Daoy (cell line): ENCODE measurements at regions not wholly inside any gene's neighbourhood (a gene's known extent, or its start where the extent isn't known, plus 50 kb on each side); places are given as distances from the start of the nearest gene placed in this dataset.
A peak's percentile ranks its signal among the peaks of the same experiment; 100 is the strongest.

Source experiments
- DNase-seq: peaks from one replicate; pipeline ENCODE4 v3.0.0-alpha.2; 2015; ENCODE audit warnings: low read depth

DNA sequence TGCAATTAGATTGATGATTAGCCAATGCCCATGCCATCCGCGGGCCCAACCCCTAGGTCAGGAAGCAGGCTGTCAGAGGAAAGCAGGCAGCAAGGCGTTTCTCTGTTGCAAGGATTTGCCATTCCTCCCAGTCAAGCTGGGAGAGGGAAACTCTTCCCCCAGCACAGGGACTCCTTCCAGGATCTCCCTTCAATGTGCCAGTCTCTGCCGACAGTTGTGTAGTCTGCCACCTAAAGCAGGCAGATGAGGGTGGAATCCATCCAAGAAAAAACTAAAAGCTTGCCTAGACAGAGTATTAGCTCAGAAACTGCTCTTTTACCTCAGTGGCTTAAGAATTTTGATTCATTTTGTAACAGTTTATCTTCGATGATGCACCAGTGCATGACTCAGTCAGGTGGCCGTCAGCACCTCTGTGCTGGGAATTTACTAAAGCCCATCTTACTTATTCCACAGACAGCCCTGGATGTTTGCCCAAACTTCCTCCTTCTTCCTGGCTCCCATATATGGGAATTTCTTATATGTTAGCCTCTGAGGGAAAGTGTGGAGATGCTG lies 501.5 kb upstream of the THBS1 start:
- DNase-seq = peak; percentile 81

GRCh38 chr15:39083213-39083612 lies 497.7 kb upstream of the THBS1 start:
- no peak for DNase-seq

DNA sequence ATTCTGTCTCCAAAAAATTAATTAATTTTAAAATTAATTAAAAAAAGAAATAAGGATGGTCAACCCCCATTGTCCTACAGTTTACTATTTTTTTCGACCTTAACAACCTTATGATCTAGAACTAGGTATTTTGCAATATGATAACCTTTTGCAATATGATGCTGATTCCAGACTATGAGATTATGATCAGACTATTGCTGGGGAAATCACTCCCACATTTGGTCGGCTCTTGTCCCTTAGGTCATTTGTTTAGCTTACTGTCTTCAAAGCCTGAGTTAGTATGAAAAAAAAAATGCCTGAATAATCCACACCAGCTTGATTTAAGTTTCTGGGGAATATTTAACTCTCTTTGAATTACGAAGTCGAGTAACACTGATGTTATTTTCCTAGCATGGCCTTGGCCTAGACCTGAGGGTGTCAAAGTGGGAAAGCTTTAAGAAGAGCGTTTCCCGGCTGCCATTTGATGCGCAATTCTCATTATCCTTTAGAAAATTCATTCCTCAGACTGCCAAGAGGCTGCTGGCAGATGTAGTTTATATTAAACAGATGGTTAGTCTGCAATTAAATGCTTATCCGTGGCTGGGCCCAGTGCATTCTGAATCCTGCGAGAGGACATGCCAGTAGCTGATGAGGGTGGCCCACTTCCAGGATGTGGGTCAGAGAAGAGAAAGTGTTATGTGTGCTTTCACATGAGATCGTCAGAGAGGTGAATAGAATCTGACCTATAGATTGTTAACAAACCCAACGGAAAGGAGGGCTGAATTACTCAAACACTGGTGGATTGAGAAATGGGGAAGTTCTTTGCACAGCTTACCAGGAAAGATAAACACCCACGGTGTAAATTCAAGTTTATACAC lies 496.0 kb upstream of the THBS1 start:
- peak; percentile 11 for DNase-seq

DNA sequence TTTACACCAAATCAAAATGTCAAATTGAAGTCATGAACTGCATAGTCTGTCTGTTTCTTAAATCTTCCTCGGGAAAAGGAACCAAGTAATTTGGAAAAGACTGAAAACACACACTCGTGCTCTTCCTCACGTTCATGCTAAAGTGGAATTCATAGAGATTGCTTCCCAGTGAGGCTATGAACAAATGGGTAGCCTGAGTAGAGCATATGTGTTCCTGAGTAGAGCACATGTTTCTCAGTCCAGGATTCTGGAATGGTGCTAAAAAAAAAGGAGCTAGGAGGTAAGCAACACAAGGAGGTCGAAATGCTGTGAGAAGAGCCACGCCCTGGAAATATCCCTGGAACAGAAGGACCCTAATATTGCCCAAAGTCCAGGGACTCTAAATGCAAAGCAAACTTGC lies 494.2 kb upstream of the THBS1 start:
- DNase-seq = no peak

DNA sequence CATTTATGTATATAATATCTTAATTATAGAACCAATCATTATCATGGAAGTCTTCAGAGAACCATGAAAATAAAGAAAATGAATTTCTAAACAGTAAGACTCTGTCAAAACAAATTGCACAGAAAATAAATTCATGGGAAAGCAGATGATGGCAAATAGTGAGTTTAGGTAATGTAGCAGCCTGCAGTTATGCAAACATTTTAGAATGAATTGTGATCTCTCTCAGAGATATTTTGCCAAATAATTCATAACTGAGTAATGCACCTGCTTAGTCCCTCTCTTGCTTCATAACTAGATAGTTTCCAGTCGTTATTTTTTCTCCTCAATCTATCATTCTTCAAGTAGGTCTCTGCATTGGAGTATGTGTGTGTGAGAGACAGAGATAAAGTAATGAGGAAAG lies 492.7 kb upstream of the THBS1 start:
- no peak for DNase-seq

DNA sequence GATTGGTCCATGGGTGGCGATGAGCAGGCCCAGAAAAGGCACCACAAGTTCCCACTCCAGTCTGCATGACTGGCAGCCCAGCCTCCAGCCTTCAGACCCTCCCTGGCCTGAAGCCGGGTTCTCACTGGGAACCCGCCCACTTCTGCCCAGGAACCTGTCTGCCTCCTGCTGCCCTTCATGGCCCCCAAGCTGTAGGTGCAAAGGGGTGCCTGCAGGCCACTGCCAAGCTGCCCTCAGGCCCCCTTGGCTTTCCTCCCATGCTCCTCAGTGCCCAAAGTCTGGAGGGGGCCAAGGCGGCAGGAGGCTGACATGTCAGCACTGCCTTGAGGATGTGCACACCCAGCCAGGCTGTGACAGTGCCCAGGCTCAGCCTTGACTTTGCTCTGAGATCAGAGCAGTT lies 488.5 kb upstream of the THBS1 start:
- no peak for DNase-seq

DNA sequence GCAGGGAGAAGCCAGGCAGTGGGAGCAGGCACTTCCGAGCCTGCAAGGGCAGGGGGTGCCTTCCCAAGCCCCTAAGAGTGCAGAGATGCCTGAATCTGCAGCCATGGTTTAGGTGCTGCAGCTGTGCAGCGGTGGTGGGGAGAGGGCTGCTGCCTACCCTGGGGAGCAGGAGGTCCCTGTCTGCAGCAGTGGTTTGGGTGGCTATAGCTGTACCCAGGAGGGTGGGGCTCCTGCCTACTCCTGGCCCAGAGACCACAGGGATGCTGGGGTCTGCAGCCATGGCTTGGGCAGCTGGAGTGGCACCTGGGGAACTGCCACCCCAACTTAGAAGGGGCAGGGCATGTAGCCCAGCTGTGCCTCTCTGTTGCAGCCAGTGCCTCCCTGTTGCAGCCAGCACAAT lies 488.1 kb upstream of the THBS1 start:
- no peak for DNase-seq

- DNase-seq = no peak
Measured at GRCh38 chr15:39094116-39094515, 486.8 kb upstream of the THBS1 start.

DNA sequence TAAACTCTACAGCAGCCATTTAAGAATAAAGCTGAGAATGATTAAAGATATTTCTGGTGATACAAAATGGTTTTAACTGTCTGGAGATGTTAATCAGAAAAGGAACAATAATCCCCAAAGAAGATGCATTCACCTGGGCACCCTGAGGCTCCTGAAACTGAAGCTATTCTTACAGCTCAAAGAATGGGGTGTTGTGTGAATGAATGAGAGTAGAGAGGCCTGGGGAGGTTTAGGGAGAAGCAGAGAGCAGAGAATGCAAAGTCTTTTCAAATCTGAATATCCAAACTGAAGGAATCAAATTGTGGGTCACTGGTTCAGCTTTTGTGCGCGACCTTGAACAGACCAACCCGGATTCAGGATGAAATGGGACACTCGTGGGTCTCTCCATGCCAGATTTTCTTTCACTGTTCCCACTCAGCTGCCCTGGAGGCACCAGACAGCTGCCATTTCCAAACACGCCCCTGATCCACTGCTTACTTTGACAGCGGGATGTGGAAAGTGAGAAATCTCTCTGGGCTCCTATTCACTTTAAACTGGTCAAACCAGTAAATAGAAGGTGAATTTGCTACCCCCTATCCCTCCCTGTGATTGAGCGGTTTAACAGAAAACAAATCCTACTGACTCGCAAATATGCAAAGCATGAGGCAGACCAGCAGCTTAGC lies 485.5 kb upstream of the THBS1 start:
- no peak for DNase-seq

GRCh38 chr15:39096608-39097205 lies 484.2 kb upstream of the THBS1 start:
- DNase-seq = no peak

- no peak for DNase-seq
Measured at GRCh38 chr15:39099524-39099923, 481.4 kb upstream of the THBS1 start.

GRCh38 chr15:39100106-39100660 lies 480.7 kb upstream of the THBS1 start:
- no peak for DNase-seq

GRCh38 chr15:39102431-39102830 lies 478.4 kb upstream of the THBS1 start:
- DNase-seq = no peak

DNA sequence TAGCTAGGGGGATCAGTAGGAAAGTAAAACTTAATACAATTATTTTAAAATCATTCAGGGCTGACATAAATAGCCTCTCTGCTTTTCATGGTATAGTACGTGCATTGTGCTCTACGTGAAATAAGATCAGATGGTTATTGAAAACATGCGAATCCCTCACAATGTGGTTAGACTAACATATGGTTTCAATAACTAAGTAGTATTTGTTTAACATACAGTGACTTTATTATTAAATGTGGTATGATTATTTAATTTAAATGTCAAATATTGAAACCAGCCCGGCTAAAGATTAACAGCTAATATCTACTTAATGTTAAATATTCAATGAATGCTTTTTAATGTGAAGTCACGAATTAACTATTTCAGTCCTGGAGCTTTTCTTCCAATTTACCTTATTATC lies 473.9 kb upstream of the THBS1 start:
- DNase-seq = no peak

DNA sequence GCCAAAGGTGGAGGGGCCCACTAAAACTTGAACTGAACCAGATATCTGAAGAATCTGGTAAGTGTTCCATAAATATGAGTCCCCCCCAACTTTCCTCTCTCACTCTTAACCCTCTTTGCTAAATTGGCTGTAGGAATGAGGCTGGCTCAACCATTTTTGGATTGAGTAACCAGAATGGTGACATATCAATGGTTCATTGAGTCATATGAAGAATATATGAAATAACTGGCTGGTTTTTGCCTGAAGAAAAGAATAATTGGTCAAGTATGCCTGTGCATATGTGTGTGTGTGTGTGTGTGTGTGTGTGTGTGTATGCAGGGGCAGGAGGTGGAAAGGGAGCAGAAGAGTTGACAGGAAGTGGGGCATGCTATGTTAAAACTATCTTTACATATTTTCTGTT lies 472.9 kb upstream of the THBS1 start:
- DNase-seq = no peak

DNA sequence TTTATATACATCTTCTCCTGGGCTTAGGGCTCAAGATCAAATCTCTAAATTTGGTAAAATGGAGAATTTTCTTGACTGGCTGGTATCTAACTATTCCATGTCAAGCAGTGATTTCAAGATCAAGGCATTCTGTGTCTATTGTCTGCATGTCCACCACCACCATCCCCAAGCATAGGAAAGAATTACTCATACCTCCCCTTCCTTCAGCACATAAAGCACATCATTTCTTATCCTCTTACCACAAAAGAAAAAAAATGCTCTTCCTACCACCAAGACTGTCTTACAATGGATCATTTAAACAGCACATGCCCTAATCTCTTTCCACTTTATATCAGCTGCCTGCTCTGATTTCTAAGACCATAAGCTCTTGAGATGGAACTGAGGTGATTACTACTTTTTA lies 470.5 kb upstream of the THBS1 start:
- no peak for DNase-seq

DNA sequence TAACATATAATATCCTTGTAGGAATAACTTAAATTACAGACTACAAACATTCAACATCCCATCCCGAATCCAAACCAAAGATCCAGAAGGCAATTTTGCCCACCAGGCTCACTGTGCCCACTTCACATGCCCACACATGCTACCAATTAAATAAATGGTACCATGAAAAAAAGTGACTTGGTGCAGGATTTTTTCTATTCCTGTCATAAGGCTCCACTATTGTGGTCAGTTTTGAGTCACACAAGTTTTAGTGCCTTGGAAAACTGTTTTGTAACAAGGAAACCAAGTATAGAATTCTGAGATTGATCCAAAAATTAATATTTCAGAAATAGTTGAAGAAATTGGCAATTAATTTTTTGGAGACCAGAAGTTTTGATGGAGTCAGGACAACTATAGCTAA lies 470.1 kb upstream of the THBS1 start:
- DNase-seq = no peak

DNA sequence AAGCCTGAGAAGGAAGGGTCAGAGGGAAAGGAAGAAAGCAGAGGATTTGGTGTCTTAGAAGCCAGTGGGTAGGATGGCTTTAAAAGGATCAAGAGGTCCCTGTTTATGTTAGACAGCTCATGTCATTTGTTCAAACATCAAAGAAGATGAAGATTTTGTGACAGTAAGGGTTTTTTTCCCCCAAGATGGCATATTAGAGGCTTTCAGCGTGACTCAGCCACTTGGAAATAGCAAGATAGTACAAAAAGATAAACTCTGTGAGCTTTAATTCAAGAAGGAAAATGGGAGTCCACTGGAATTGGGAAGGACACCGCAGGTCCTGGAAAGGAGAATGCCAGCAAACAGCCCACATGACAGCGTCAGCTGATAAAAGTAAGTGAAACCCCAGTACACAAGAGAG lies 467.1 kb upstream of the THBS1 start:
- no peak for DNase-seq

DNA sequence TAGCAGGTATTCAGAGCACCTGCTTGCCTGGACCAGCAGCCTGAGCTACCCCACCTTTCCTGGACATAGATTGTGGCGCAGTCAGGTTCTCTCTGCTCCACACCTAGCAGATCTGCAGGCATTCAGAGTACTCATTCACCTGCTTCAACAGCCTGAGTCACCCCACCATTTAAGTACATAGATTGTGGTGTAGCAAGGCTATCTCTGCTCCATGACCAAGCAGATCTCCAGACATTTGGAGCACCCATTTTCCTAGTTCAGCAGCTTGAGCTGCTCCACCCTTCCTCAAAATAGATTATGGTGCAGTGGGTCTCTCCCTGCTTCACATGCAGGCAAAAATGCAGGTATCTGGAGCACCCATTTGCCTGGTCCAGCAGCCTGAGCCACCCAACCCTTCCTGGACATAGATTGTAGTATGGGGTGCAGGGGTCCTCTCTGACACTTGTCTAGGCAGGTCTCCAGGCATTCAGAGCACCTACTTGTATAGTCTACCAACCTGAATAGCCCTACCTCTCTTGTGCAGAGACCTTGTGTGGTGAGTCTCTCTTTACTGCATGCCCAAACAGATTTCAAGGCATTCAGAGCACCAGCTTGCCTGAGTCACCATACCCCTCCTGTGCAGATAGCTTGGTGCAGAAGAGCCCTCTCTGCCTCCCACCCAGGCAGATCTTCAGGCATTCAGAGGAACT lies 466.0 kb upstream of the THBS1 start:
- no peak for DNase-seq

DNA sequence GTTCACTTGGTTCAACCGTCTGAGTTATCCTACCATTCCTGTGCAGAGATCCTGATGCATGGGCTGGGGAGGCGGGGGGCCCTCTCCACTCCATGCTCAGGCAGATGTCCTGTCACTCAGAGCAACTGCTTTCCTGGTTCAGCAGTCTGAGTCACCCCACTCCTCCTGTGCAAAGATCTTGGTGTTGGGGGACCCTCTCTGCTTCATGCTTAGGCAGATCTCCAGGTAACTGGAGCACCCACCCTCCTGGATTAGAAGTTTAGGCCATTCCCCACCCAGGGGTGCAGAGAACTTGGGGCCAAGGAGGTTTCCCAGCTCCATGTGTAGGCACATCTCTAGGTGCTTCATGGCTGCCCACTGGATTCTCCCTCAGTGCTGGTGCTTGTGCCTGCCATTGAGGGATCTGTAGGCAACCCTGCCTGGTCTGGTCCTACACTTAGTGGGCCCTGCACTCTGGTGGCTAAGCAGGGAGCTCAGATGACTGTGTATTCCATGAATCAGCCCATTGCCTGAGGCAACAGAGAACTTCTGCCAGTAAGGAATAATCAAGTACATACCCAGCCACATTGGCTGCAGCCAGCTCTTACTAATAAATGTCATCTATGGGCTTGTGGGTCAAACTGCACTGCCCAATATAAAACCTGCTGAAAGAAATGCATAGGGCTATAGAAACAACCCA lies 465.4 kb upstream of the THBS1 start:
- DNase-seq = peak; percentile 34

DNA sequence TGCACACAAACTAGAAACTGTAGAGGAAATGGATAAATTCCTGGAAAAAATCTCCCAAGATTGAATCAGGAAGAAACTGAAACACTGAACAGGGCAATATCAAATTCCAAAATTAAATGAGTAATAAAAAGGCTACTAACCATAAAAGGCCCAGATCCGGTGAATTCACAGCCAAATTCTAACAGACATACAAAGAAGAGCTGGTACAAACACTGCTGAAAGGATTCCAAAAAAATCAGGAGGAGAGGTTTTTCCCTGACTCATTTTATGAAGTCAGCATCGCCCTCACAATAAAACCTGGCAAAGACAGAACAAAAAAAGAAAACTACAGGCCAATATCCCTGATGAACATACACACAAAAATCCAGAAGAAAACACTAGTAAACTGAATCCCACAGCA lies 462.4 kb upstream of the THBS1 start:
- peak; percentile 73 for DNase-seq
